IgD-negative memory B cell (primary cell): ENCODE measurements at regions not wholly inside any gene's neighbourhood (a gene's known extent, or its start where the extent isn't known, plus 50 kb on each side); places are given as distances from the start of the nearest gene placed in this dataset.

Experiments
- H3K27ac Mint-ChIP-seq, 3 donors: one replicate each; pipeline ENCODE4 v1.8.0; 2020 to 2022; ENCODE audit warnings: mild to moderate bottlenecking in 3 of 3, mixed read lengths in 3 of 3, moderate library complexity in 1 of 3
- H3K27me3 Mint-ChIP-seq: one replicate; pipeline ENCODE4 v1.8.0; 2021; ENCODE audit warnings: mixed read lengths
- H3K36me3 Mint-ChIP-seq: one replicate; pipeline ENCODE4 v1.8.0; 2020; ENCODE audit warnings: mild to moderate bottlenecking, mixed read lengths
- H3K4me1 Mint-ChIP-seq, 3 donors: one replicate each; pipeline ENCODE4 v1.8.0; 2020 to 2022; ENCODE audit warnings: mixed read lengths in 3 of 3, mild to moderate bottlenecking in 1 of 3
- H3K4me3 Mint-ChIP-seq, 4 donors: one replicate each; pipeline ENCODE4 v1.8.0; 2020 to 2022; ENCODE audit warnings: mild to moderate bottlenecking in 4 of 4, mixed read lengths in 4 of 4, moderate library complexity in 3 of 4
- H3K9me3 Mint-ChIP-seq, 3 donors: one replicate each; pipeline ENCODE4 v1.8.0; 2020 to 2021; ENCODE audit warnings: mixed read lengths in 3 of 3, mild to moderate bottlenecking in 1 of 3

DNA sequence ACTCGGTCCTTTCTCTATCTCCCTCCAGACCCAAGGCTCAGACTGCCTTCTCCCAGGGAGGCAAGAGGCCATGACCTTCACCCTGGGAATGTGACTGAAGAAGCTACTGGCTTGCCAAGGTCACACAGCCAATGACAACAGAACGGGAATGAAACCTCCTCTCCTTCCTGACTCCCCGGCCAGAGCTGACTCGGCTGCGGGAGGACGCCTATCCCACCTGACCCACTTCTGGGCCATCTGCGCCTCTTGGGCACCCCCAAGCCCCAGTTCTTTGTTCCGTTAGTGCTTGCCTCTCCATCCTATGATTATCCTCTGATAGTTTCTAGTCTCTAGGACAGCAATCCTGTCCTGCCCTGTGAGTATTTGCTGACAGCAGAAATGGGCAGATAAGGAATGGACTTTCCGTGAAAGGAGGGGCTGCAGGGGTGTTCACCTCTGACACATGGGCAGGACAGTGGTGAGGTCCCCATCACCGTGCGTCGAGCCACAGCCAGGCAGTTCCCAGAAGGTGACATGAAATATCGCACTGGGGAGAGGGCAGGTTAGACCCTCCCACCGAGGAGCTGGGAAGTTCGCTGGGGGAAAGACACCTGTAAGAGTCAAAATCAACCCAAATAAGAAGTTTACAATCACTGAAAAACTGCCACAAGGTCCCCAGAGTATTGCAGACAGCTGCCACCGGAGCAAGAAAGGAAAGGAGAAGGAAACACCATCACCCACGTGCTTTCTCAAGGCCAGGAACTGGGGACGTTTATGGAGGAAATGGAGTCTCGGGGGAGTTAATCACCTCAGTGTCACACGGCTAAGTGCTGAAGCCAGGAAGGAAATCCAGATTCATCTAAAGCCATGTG, 63.0 kb downstream of the INSIG1 start:
- H3K27me3 Mint-ChIP-seq: peaks cover 50% of the 10 kb centered on the region
- H3K27ac Mint-ChIP-seq: peak overlapping the region; percentile 8 to 55 (median 22)
- H3K4me3 Mint-ChIP-seq: peak overlapping the region in 3 of 4 donors; percentile 63 to 91 (median 90)
- H3K9me3 Mint-ChIP-seq: peaks cover 0 to 2% (median 0%) of the 10 kb centered on the region in 3 donors
- peaks cover 2% of the 10 kb centered on the region for H3K36me3 Mint-ChIP-seq
- peaks cover 32 to 38% (median 37%) of the 10 kb centered on the region in 3 donors for H3K4me1 Mint-ChIP-seq

DNA sequence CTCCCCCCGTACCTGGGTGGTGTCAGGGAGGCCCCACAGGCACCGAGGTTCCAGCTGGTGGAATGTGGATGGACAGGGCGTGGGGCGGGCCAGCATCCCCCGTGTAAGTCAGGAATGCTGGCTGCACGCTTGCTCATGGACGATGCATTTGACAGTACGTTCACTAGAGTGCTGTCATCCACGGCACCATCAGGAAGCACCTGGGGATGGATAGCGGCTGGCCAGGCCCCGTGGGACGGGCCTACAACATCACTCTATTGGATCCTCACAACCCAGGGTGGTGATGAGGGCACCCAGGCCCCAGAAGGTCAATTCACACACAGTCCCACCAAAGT, 63.6 kb downstream of the INSIG1 start:
- H3K27ac Mint-ChIP-seq: peak overlapping the region in 2 of 3 donors; percentile 22 to 55
- peaks cover 32 to 38% (median 37%) of the 10 kb centered on the region in 3 donors for H3K4me1 Mint-ChIP-seq
- H3K4me3 Mint-ChIP-seq: peak overlapping the region in 3 of 4 donors; percentile 63 to 91 (median 90)
- H3K36me3 Mint-ChIP-seq: peaks cover 2% of the 10 kb centered on the region
- H3K27me3 Mint-ChIP-seq: peaks cover 44% of the 10 kb centered on the region
- H3K9me3 Mint-ChIP-seq: peaks cover 0 to 2% (median 0%) of the 10 kb centered on the region in 3 donors

- peaks cover 42% of the 10 kb centered on the region for H3K27me3 Mint-ChIP-seq
- H3K9me3 Mint-ChIP-seq: peaks cover 0 to 2% (median 0%) of the 10 kb centered on the region in 3 donors
- no peak overlapping the region for H3K27ac Mint-ChIP-seq
- H3K4me3 Mint-ChIP-seq: peak overlapping the region in 2 of 4 donors; percentile 3 to 43
- peaks cover 2% of the 10 kb centered on the region for H3K36me3 Mint-ChIP-seq
- H3K4me1 Mint-ChIP-seq: peaks cover 32 to 38% (median 34%) of the 10 kb centered on the region in 3 donors
Observed at GRCh38 chr7:155361947-155362346, 64.3 kb downstream of the INSIG1 start.

DNA sequence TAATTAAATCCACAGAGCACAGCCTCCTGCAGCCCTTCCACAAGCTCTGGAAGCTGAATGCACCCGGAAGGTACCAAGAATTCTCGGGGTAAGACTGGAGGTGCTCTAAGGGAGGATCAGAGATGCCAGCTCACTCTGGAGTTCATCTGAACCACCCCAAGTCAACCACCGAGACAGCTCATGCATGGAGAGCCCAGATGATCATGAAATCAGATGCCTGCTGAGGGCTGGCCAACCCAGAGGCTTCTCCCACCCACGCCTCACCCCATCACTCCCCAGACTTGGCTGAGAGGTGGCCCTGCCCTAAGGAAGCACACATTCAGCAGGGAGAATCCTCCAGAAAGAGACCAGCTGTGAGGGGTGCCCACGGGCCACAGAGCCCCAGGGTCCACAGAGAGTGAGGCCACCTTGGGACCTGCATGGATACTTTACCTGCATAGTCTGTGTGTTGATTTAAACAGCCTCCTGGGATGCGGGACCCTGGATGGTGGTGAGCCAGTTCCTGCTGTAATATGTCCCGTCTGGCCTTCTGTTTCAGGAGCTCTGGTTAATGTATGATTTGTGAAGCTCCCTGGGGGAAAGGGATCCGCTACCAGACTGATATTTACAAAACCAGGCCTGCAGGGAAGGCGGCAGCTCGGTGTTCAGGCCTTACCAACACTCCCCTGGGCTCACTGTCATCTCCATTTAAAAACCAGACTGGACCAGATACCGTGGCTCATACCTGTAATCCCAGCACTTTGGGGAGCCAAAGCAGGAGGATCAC, 64.9 kb downstream of the INSIG1 start:
- Mint-ChIP-seq H3K9me3 (peaks cover 0 to 2% (median 0%) of the 10 kb centered on the region in 3 donors), H3K4me3 (peak overlapping the region in 1 of 4 donors; percentile 69), H3K27me3 (peaks cover 36% of the 10 kb centered on the region), H3K36me3 (peaks cover 2% of the 10 kb centered on the region), H3K27ac (no peak overlapping the region), H3K4me1 (peaks cover 31 to 38% (median 32%) of the 10 kb centered on the region in 3 donors)

- H3K27me3 Mint-ChIP-seq: peaks cover 33% of the 10 kb centered on the region
- H3K4me3 Mint-ChIP-seq: no peak overlapping the region
- peaks cover 0 to 2% (median 0%) of the 10 kb centered on the region in 3 donors for H3K9me3 Mint-ChIP-seq
- H3K27ac Mint-ChIP-seq: no peak overlapping the region
- H3K4me1 Mint-ChIP-seq: peaks cover 29 to 35% (median 31%) of the 10 kb centered on the region in 3 donors
- H3K36me3 Mint-ChIP-seq: peaks cover 1% of the 10 kb centered on the region
Observed at GRCh38 chr7:155363146-155363539, 65.5 kb downstream of the INSIG1 start.

- peak overlapping the region in 1 of 3 donors; percentile 26 for H3K27ac Mint-ChIP-seq
Observed at GRCh38 chr7:155363852-155364600, 66.3 kb downstream of the INSIG1 start.

GRCh38 chr7:155365146-155365874, 67.6 kb downstream of the INSIG1 start:
- peaks cover 28% of the 10 kb centered on the region for H3K27me3 Mint-ChIP-seq
- peaks cover 22 to 30% (median 26%) of the 10 kb centered on the region in 3 donors for H3K4me1 Mint-ChIP-seq

More at GRCh38 chr7:155363852-155364600, 66.3 kb downstream of the INSIG1 start:
- Mint-ChIP-seq H3K36me3 (peaks cover 1% of the 10 kb centered on the region), H3K27me3 (peaks cover 33% of the 10 kb centered on the region), H3K4me3 (peak overlapping the region in 2 of 4 donors; percentile 36 to 61), H3K4me1 (peaks cover 29 to 35% (median 31%) of the 10 kb centered on the region in 3 donors), H3K9me3 (peaks cover 0 to 2% (median 0%) of the 10 kb centered on the region in 3 donors)

GRCh38 chr7:155368894-155369600, 71.4 kb downstream of the INSIG1 start:
- peaks cover 34% of the 10 kb centered on the region for H3K27me3 Mint-ChIP-seq
- H3K4me1 Mint-ChIP-seq: peaks cover 11 to 15% (median 12%) of the 10 kb centered on the region in 3 donors
- no peak overlapping the region for H3K4me3 Mint-ChIP-seq
- no peaks in the 10 kb centered on the region for H3K9me3 Mint-ChIP-seq
- peaks cover 2% of the 10 kb centered on the region for H3K36me3 Mint-ChIP-seq
- peak overlapping the region in 2 of 3 donors; percentile 69 to 87 for H3K27ac Mint-ChIP-seq

More at GRCh38 chr7:155365146-155365874, 67.6 kb downstream of the INSIG1 start:
- peaks cover 1% of the 10 kb centered on the region for H3K36me3 Mint-ChIP-seq
- peaks cover 0 to 2% (median 0%) of the 10 kb centered on the region in 3 donors for H3K9me3 Mint-ChIP-seq
- peak overlapping the region in 1 of 4 donors; percentile 27 for H3K4me3 Mint-ChIP-seq
- no peak overlapping the region for H3K27ac Mint-ChIP-seq

DNA sequence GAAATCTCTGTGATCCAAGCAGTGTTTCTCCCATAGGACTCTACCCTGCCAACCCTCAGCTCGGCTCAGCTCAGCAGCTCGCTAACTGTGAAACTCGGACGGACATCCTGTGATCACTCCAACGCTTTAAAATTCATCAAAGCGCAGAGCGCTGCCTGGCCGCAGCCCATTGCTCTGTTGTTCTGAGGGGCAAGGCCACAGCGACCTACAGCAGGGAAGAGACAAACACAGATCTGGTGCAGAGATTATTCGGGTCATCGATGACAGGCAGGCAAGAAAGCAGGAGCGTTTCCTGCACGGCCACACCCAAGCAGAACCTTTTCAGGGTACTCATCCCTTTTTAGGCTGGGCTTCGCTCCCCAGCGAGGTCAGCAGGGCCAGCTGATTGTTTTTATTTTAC, 72.1 kb downstream of the INSIG1 start:
- Mint-ChIP-seq H3K27me3 (peaks cover 37% of the 10 kb centered on the region), H3K27ac (peak overlapping the region in 2 of 3 donors; percentile 69 to 87), H3K9me3 (no peaks in the 10 kb centered on the region), H3K36me3 (peaks cover 2% of the 10 kb centered on the region), H3K4me1 (peaks cover 10 to 15% (median 14%) of the 10 kb centered on the region in 3 donors), H3K4me3 (no peak overlapping the region)

GRCh38 chr7:155371331-155371883, 73.7 kb downstream of the INSIG1 start:
- H3K4me1 Mint-ChIP-seq: peaks cover 18 to 29% (median 28%) of the 10 kb centered on the region in 3 donors
- no peaks in the 10 kb centered on the region for H3K9me3 Mint-ChIP-seq
- peak overlapping the region in 3 of 4 donors; percentile 15 to 73 (median 23) for H3K4me3 Mint-ChIP-seq
- H3K36me3 Mint-ChIP-seq: peaks cover 2% of the 10 kb centered on the region
- H3K27me3 Mint-ChIP-seq: peaks cover 45% of the 10 kb centered on the region
- peak overlapping the region in 1 of 3 donors; percentile 76 for H3K27ac Mint-ChIP-seq

DNA sequence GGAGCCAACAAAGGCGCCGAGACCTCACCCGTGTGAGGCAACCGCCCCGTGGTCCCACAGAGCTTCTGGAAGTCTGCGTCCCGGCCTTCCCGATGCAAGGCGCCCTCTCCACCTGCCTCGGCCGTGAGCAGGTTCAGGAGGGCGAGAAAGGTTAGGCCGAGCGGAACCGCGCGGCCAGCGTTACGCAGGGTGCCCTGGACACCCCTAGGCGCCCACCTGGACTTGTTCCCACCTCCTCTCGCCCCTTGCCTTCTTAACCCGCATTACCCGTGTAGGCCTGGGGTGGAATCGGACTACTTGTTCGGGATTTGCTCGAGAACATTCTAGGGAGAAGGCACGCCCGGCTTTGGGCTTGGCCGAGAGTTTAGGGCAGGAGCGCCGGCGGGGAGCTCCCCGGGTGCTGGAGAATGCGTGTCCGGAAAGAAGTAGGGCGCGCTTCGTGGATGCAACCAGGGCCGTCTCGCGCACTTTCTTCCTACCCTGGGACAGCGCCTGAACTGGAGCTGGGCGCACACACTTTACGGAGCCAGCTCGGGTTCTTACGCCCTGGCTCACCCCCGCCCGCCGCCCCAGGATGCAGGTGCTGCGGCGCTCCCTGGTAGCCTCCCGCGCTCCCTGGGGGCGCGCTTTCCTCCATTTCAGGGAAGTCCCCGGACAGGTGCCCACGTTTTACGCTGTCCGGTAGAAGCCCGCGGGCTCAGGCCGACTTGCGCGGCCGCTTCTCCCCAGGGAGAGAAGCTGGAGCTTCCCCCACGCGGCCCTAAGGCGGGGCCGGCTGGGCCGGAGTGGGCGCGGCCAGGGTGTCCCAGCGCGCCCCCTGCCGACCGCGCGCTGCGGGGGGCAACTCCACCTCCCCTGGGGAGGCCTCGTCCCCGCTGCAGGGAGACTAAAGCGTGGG, 74.5 kb downstream of the INSIG1 start:
- no peaks in the 10 kb centered on the region for H3K9me3 Mint-ChIP-seq
- peak overlapping the region in 1 of 3 donors; percentile 91 for H3K27ac Mint-ChIP-seq
- peak overlapping the region; percentile 23 to 94 (median 65) for H3K4me3 Mint-ChIP-seq
- H3K27me3 Mint-ChIP-seq: peaks cover 51% of the 10 kb centered on the region
- H3K36me3 Mint-ChIP-seq: peaks cover 2% of the 10 kb centered on the region
- peaks cover 20 to 31% (median 28%) of the 10 kb centered on the region in 3 donors for H3K4me1 Mint-ChIP-seq

DNA sequence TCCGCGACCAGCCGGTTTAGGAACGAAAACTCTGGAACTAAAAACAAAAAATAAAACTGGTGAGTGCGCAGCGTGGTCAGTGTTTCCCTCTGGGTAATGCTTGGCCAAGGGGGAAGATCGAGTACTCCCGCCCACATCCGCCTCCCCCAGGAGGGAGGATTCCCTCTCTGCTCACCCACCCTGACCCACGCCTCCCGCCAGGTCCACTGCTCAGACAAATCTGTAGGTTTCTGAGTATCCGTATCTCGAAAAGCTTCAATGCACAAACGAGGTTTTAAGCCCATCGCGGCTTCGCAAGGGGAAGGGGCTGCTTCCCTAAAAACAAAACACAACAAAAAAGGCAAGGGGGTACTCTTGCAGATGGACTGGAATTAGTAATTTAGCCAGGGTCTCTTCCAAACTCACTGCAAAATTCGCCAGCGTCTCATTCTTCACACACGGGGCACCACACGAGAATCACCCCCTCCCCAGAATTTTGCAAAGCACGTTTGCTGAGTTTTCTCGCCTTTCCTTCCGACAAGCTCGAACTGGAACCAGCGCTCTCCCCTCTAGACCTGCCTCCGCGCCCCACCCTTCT, 75.2 kb downstream of the INSIG1 start:
- Mint-ChIP-seq H3K4me1 (peaks cover 20 to 31% (median 29%) of the 10 kb centered on the region in 3 donors), H3K9me3 (no peaks in the 10 kb centered on the region)

More for the DNA sequence above, 75.2 kb downstream of the INSIG1 start:
- Mint-ChIP-seq H3K36me3 (peaks cover 2% of the 10 kb centered on the region), H3K27me3 (peaks cover 55% of the 10 kb centered on the region), H3K4me3 (peak overlapping the region; percentile 70 to 94 (median 84)), H3K27ac (peak overlapping the region; percentile 80 to 91 (median 84))
